Ishikawa (cell line): ENCODE measurements at regions not wholly inside any gene's neighbourhood (a gene's known extent, or its start where the extent isn't known, plus 50 kb on each side); places are given as distances from the start of the nearest gene placed in this dataset.

Experiments used
- CEBPB ChIP-seq: IDR thresholded peaks from 2 replicates; pipeline ENCODE4 v1.6.1; 2012
- CREB1 ChIP-seq: IDR thresholded peaks from 2 replicates; pipeline ENCODE4 v1.6.1; 2012; ENCODE audit warnings: low read depth
- EGR1 ChIP-seq: IDR thresholded peaks from 2 replicates; pipeline ENCODE4 v1.6.1; 2012
- EP300 ChIP-seq: IDR thresholded peaks from 2 replicates; pipeline ENCODE4 v1.6.1; 2012; ENCODE audit warnings: borderline replicate concordance
- FOXM1 ChIP-seq: IDR thresholded peaks from 2 replicates; pipeline ENCODE4 v1.6.1; 2012; ENCODE audit warnings: low read depth, borderline replicate concordance
- NFIC ChIP-seq: IDR thresholded peaks from 2 replicates; pipeline ENCODE4 v1.6.1; 2012
- RAD21 ChIP-seq: IDR thresholded peaks from 2 replicates; pipeline ENCODE4 v1.6.1; 2012; ENCODE audit warnings: low read depth
- REST ChIP-seq: IDR thresholded peaks from 2 replicates; pipeline ENCODE4 v1.6.1; 2012; ENCODE audit warnings: low read depth, mild to moderate bottlenecking
- TAF1 ChIP-seq: IDR thresholded peaks from 2 replicates; pipeline ENCODE4 v1.6.1; 2012; ENCODE audit warnings: low read depth, mild to moderate bottlenecking
- TCF12 ChIP-seq: IDR thresholded peaks from 2 replicates; pipeline ENCODE4 v1.6.1; 2012; ENCODE audit warnings: low read depth
- TEAD4 ChIP-seq: IDR thresholded peaks from 2 replicates; pipeline ENCODE4 v1.6.1; 2012
- YY1 ChIP-seq: IDR thresholded peaks from 2 replicates; pipeline ENCODE4 v1.6.1; 2012; ENCODE audit warnings: low read depth
- ZBTB7A ChIP-seq: IDR thresholded peaks from 2 replicates; pipeline ENCODE4 v1.6.1; 2012; ENCODE audit warnings: low read depth
- TF ChIP-seq, protein P1 (sequence below): IDR thresholded peaks from 2 replicates; pipeline ENCODE4 v1.6.1; 2012
- TF ChIP-seq, protein P2 (sequence below): IDR thresholded peaks from 2 replicates; pipeline ENCODE4 v1.6.1; 2012

GRCh38 chr1:30444401-30444800 lies 279.0 kb downstream of the MATN1 start:
- TF ChIP-seq REST: no peak

DNA sequence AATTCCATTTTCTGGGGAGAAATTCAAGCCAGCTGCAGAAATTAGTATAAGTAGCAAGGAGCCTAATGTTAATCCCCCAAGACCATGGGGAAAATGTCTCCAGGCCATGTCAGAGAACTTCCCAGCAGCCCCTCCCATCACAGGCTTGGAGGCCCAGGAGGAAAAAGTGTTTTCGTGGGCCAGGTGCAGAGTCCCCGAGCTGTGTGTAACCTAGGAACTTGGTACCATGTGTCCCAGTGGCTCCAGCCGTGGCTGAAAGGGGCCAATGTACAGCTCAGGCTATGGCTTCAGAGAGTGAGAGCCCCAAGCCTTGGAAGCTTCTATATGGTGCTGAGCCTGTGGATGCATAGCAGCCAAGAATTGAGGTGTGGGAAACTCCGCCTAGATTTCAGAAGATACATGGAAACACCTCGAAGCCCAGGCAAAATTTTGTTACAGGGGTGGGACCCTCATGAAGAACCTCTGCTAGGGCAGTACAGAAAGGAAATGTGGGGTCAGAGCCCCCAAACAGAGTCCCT lies 286.3 kb downstream of the MATN1 start:
- TF ChIP-seq EGR1 (no peak), CREB1 (no peak)

GRCh38 chr1:30427545-30427944 lies 295.8 kb downstream of the MATN1 start:
- TF ChIP-seq RAD21 (0 out of 2 replicates have a peak, but pooled peaks have one; percentile 4), EP300 (no peak), FOXM1 (no peak), YY1 (no peak), TAF1 (no peak), NFIC (no peak), EGR1 (no peak)

GRCh38 chr1:30425046-30425445 lies 298.3 kb downstream of the MATN1 start:
- TF ChIP-seq FOXM1: no peak
- TF ChIP-seq, protein P1, sequence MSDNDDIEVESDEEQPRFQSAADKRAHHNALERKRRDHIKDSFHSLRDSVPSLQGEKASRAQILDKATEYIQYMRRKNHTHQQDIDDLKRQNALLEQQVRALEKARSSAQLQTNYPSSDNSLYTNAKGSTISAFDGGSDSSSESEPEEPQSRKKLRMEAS: no peak

DNA sequence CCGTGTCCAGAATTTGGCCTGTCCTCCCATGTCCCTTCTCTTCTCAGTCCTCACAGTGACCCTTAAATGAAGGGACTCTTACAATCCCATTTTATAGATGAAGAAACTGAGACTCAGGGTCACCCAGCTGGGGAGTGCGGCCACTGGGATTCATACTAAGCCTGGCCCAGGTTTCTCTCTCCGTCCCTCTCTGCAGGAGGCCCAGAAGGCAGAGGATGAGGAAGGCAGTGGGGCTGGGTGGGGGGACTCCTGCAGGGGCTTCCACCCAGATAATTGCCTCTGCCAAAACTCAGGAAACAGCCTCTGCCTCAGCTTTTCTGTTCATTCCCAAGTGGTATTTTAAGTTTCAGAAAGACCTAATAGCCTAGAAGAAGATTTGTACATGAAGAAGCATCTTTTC lies 299.8 kb downstream of the MATN1 start:
- TF ChIP-seq REST: no peak
- TF ChIP-seq FOXM1: no peak
- TF ChIP-seq TCF12: no peak
- no peak for TF ChIP-seq ZBTB7A
- no peak for TF ChIP-seq TEAD4

DNA sequence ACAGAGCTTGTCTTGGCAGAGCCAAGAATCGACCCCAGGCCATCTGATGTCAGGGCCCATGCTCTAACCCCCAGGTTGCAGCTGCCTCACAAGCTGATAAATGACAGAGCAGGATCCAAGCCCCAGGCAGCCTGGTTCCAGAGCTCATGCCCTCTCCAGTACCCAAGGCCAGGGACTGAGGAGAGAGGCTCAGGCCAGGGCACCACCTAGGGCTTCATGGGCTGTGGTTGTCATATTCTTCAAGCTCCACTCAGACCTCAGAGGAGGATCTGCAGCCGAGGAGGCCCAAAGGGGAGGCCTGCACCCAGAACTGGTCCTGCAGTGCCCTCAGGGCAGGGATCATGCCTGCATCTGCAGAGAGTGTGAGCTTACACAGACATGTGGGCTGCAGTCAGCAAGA lies 301.1 kb downstream of the MATN1 start:
- no peak for TF ChIP-seq FOXM1
- TF ChIP-seq NFIC: no peak
- TF ChIP-seq, protein P1: no peak
- no peak for TF ChIP-seq TCF12
- TF ChIP-seq, protein P2, sequence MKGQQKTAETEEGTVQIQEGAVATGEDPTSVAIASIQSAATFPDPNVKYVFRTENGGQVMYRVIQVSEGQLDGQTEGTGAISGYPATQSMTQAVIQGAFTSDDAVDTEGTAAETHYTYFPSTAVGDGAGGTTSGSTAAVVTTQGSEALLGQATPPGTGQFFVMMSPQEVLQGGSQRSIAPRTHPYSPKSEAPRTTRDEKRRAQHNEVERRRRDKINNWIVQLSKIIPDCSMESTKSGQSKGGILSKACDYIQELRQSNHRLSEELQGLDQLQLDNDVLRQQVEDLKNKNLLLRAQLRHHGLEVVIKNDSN: no peak
- no peak for TF ChIP-seq RAD21
- TF ChIP-seq CEBPB: no peak
- no peak for TF ChIP-seq REST
- no peak for TF ChIP-seq TAF1
- no peak for TF ChIP-seq YY1
